ENCODE measurements at regions not wholly inside any gene's neighbourhood (a gene's known extent, or its start where the extent isn't known, plus 50 kb on each side); places are given as distances from the start of the nearest gene placed in this dataset.

- TF ChIP-seq CREB5 (CRISPR knock-in tag; IDR thresholded peaks at IDR 0.05; ENCODE audit: low read depth): no peak
- no peak for TF ChIP-seq TSHZ2 (CRISPR knock-in tag; IDR thresholded peaks at IDR 0.05)
- no peak for TF ChIP-seq SNAI2 (CRISPR knock-in tag; IDR thresholded peaks at IDR 0.05)
- TF ChIP-seq CSDC2 (CRISPR knock-in tag; IDR thresholded peaks at IDR 0.05): no peak
- TF ChIP-seq ZNF8 (CRISPR knock-in tag; IDR thresholded peaks at IDR 0.05): no peak
- TF ChIP-seq TOX (CRISPR knock-in tag; IDR thresholded peaks at IDR 0.05; ENCODE audit: borderline replicate concordance): no peak
These were observed 446.3 kb upstream of the POU3F3 start (continued) for GRCh38 chr2:104407641-104408040.

- TF ChIP-seq TOX (CRISPR knock-in tag; IDR thresholded peaks at IDR 0.05; ENCODE audit: borderline replicate concordance): no peak
- 0 out of 2 replicates have a peak, but pooled peaks have one; percentile 27 for TF ChIP-seq TCF4 (CRISPR knock-in tag; IDR thresholded peaks at IDR 0.05; ENCODE audit: borderline replicate concordance)
- ATAC-seq: no peak
These were observed 445.6 kb upstream of the POU3F3 start for GRCh38 chr2:104408266-104408665.

- no peak for ATAC-seq
- TF ChIP-seq POU6F1 (CRISPR knock-in tag; IDR thresholded peaks at IDR 0.05; ENCODE audit: borderline replicate concordance, low read depth) (no peak), GLIS3 (CRISPR knock-in tag; IDR thresholded peaks at IDR 0.05) (no peak), ZFP3 (CRISPR knock-in tag; IDR thresholded peaks at IDR 0.05) (no peak), CSRNP3 (CRISPR knock-in tag; IDR thresholded peaks at IDR 0.05) (no peak), TSHZ2 (CRISPR knock-in tag; IDR thresholded peaks at IDR 0.05) (no peak), ARNTL (CRISPR knock-in tag; IDR thresholded peaks at IDR 0.05; ENCODE audit: borderline replicate concordance, low read depth) (no peak)
These were observed 443.8 kb upstream of the POU3F3 start for GRCh38 chr2:104410136-104410535.

- no peak for ATAC-seq
- TF ChIP-seq ESRRG (CRISPR knock-in tag; IDR thresholded peaks at IDR 0.05): no peak
- no peak for TF ChIP-seq TSHZ2 (CRISPR knock-in tag; IDR thresholded peaks at IDR 0.05)
- TF ChIP-seq ZNF8 (CRISPR knock-in tag; IDR thresholded peaks at IDR 0.05): no peak
- TF ChIP-seq ZFP30 (CRISPR knock-in tag; IDR thresholded peaks at IDR 0.05): no peak
- TF ChIP-seq BACH2 (CRISPR knock-in tag; IDR thresholded peaks at IDR 0.05; ENCODE audit: borderline replicate concordance): no peak
- no peak for TF ChIP-seq TOX (CRISPR knock-in tag; IDR thresholded peaks at IDR 0.05; ENCODE audit: borderline replicate concordance)
These were observed 441.5 kb upstream of the POU3F3 start for GRCh38 chr2:104412384-104412783.

All from SK-N-SH treated with all-trans-retinoic acid at 6 μM for 48 hours (cell line).